GM21515 (cell line): ENCODE measurements at regions not wholly inside any gene's neighbourhood (a gene's known extent, or its start where the extent isn't known, plus 50 kb on each side); places are given as distances from the start of the nearest gene placed in this dataset.
"Not testable (repeated sequence)": the region's sequence is repeated elsewhere in the genome, so short reads cannot be mapped to it uniquely, and the experiment has no call there.

Experiments
- ATAC-seq: cut with Tn5 transposase; IDR thresholded peaks from one replicate; pipeline ENCODE4 v1.9.1; 2021; ENCODE audit not compliant: unreplicated experiment

GRCh38 chr11:88061111-88061510 lies 114.1 kb downstream of the RAB38 start:
- ATAC-seq = no peak

- no peak for ATAC-seq
Observed at GRCh38 chr11:88059326-88059725, 115.9 kb downstream of the RAB38 start.

GRCh38 chr11:88051396-88051795 lies 123.8 kb downstream of the RAB38 start:
- no peak for ATAC-seq

- no peak for ATAC-seq
Observed at GRCh38 chr11:88050247-88050646, 125.0 kb downstream of the RAB38 start.

GRCh38 chr11:88045288-88045687 lies 130.0 kb downstream of the RAB38 start:
- ATAC-seq = not testable (repeated sequence)

GRCh38 chr11:88044658-88045057 lies 130.6 kb downstream of the RAB38 start:
- not testable (repeated sequence) for ATAC-seq

- no peak for ATAC-seq
Observed at GRCh38 chr11:88043149-88043548, 132.1 kb downstream of the RAB38 start.

- no peak for ATAC-seq
Observed at GRCh38 chr11:88042647-88043046, 132.6 kb downstream of the RAB38 start.

GRCh38 chr11:88042238-88042637 lies 133.0 kb downstream of the RAB38 start:
- no peak for ATAC-seq

GRCh38 chr11:88041679-88042078 lies 133.6 kb downstream of the RAB38 start:
- no peak for ATAC-seq

GRCh38 chr11:88040148-88040496 lies 135.1 kb downstream of the RAB38 start:
- no peak for ATAC-seq

- ATAC-seq = no peak
Observed at GRCh38 chr11:88039476-88040147, 135.6 kb downstream of the RAB38 start.

- no peak for ATAC-seq
Observed at GRCh38 chr11:88038063-88038462, 137.2 kb downstream of the RAB38 start.

GRCh38 chr11:88036701-88037100 lies 138.5 kb downstream of the RAB38 start:
- no peak for ATAC-seq

- ATAC-seq = no peak
Observed at GRCh38 chr11:88035271-88035670, 140.0 kb downstream of the RAB38 start.

- no peak for ATAC-seq
Observed at GRCh38 chr11:88017666-88018065, 157.6 kb downstream of the RAB38 start.

- ATAC-seq = peak; percentile 84
Observed at GRCh38 chr11:88016392-88017170, 158.7 kb downstream of the RAB38 start.

- ATAC-seq = no peak
Observed at GRCh38 chr11:88015170-88015569, 160.1 kb downstream of the RAB38 start.

GRCh38 chr11:88013508-88014065 lies 161.7 kb downstream of the RAB38 start:
- no peak for ATAC-seq

GRCh38 chr11:88012456-88012855 lies 162.8 kb downstream of the RAB38 start:
- ATAC-seq = no peak

GRCh38 chr11:87976009-87976408 lies 199.2 kb downstream of the RAB38 start:
- no peak for ATAC-seq

GRCh38 chr11:87974797-87975196 lies 200.4 kb downstream of the RAB38 start:
- no peak for ATAC-seq
